ENCODE measurements at regions not wholly inside any gene's neighbourhood (a gene's known extent, or its start where the extent isn't known, plus 50 kb on each side); places are given as distances from the start of the nearest gene placed in this dataset.
"Not testable (repeated sequence)": the region's sequence is repeated elsewhere in the genome, so short reads cannot be mapped to it uniquely, and the experiment has no call there.

GRCh38 chr1:30660241-30660640 is 63.1 kb downstream of the MATN1 start:
- DNase-seq (ENCODE audit: low read depth in 1 of 2, low spot score in 1 of 2) = no peak

GRCh38 chr1:30659702-30660101 is 63.7 kb downstream of the MATN1 start:
- no peak for DNase-seq (ENCODE audit: low read depth in 1 of 2, low spot score in 1 of 2)

GRCh38 chr1:30658375-30658774 is 65.0 kb downstream of the MATN1 start:
- DNase-seq (ENCODE audit: low read depth in 1 of 2, low spot score in 1 of 2) = not testable (repeated sequence)

GRCh38 chr1:30658014-30658336 is 65.4 kb downstream of the MATN1 start:
- no peak for DNase-seq (ENCODE audit: low read depth in 1 of 2, low spot score in 1 of 2)

DNA sequence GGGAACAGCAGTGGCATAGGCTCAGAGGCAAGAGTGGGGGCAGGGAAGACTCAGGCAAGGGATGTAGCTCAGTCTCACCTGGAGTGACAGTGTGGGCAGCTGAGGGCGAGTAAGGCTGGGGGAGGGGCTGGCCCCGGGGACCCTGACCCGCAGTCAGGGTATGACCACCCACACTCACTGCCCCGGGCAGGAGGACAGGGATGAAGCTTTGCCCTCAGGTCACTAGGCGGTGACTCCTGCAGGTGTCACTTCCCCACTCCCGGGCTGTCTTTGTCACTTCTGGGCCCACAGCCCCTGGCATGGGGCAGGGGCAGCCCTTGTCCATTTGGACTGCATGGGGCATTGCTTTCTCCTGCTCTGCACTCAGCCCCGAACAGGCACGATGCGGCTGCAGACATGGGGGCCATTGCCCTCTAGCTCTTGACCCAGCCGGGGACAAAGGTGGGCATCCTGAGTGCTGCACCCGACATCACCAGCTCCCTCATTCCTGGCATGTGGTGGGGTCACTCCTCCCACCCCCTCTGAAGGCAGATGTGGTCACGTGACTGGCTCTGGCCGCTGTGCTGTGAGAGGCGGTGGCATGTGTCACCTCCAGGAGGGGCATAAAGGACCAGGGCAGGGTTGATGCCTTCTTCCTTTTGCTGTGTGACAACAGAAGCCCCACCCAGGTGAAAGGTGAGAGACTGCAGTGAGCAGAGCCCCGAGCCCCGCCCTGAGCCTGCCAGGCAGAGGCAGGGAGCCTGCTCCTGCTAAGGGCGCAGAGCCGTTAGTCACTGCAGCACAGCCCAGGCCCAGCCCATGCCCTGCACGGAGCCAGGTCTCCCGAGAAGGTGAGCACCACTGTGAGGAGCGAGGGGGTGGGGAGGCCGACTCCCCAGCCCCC is 66.0 kb downstream of the MATN1 start:
- no peak for DNase-seq (ENCODE audit: low read depth in 1 of 2, low spot score in 1 of 2)

DNA sequence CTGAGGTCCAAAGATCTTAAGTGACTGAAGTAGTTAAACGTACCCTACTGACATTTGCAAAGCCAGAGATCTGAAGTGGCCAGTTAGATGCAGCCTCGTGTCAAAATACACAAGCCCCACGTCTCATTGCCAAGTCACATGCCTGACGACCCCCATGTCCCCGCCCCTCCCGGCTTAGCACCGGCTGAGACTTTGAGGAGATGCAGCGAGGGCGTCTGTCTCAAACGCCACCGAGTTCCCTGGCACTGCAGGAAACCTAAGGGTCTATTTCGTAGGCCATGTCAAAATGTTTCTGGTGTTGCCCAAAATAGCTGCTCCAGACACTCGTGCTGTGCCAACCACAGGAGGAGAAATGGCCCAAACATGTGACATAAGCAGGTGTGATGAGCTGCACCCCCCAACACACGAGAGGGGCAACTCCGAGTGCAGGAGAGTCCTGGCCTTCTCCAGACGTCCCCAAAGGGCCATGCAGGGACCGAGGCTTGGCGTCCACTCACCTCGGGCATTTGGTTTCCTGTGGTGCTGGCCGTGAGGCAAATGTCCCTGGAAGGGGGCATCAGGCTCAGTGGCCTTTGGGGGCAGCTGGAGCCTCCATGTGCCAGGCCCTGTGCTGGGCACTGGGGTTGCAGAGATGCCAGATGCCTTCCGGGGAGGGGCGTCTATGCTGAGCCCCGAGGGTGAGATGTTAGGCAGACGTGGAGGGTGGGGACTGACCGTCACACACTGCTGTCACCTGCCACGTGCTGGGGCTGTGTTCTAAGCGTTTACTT is 67.0 kb downstream of the MATN1 start:
- DNase-seq (ENCODE audit: low read depth in 1 of 2, low spot score in 1 of 2) = no peak

DNA sequence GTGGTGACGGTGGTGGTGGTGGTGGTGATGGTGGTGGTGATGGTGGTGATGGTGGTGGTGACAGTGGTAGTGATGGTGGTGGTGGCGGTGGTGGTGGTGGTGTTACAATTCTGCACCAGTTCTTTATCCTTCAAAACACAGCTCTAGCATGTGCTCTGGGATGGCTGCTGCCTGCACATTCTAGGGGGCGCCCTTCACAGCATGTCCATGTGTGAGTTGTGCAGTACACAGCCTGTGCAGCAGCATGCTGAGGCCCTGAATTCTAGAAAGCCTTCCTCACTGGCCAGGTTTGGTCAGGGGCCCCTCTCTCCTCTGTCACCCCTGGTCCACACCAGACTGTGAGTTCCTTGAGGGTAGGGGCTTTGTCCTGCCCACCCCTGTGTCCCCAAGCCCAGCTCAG is 67.7 kb downstream of the MATN1 start:
- no peak for DNase-seq (ENCODE audit: low read depth in 1 of 2, low spot score in 1 of 2)

DNA sequence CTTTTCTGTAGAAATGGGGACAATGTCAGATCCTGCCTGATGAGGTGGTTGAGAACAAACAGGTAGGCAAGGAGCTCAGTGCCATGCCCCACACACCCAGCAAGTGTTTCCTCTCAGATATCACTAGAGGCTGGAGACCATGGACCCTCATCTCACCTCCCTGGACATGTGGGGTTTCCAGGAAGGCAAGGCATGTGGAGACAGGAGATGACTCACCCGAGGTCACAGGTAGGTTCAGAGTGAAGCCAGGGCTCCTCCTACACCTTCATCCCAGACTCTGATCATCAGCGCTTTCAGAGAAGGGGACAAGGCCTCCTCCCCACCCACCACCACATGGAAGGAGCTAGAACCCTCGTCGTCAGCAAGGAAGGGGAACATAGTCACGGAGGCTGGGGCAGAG is 69.2 kb downstream of the MATN1 start:
- DNase-seq (ENCODE audit: low read depth in 1 of 2, low spot score in 1 of 2) = no peak

DNA sequence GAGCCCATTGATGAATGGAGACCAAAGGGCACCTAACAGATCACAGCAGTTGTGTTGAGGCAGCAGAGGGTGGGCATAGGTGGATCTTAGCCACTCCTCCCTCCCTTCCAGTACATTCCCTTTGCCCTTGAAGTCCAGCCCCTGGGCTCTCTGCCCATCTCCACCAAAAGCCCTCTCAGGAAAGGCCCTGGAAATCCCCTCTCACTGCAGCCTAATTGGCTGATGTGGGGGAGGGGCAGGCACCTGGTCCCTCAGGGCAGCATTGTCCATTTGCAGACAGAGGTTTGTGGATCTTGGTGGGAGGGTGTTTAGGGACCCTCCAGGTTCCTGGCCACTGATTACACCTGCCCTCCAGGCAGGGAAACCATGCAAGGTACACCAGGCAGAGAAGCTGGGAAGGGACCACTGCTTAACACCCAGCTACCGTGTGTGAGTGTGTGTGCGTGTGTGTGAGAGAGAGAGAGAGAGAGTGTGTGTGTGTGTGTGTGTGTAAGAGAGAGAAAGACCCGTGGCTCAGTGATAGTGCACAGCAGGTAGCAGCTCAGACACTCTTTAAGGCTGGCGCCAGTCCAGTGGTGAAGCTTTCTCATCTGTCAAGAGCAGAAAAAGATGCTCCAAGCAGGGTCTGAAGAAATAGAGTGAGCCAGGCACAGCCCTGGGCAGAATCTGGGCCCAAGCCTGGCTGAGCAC is 71.1 kb downstream of the MATN1 start:
- no peak for DNase-seq (ENCODE audit: low read depth in 1 of 2, low spot score in 1 of 2)

- DNase-seq (ENCODE audit: low read depth in 1 of 2, low spot score in 1 of 2) = not testable (repeated sequence)
Observed at GRCh38 chr1:30651395-30651794, 72.0 kb downstream of the MATN1 start.

- DNase-seq (ENCODE audit: low read depth in 1 of 2, low spot score in 1 of 2) = no peak
Observed at GRCh38 chr1:30650968-30651320, 72.4 kb downstream of the MATN1 start.

GRCh38 chr1:30650038-30650967 is 73.1 kb downstream of the MATN1 start:
- DNase-seq (ENCODE audit: low read depth in 1 of 2, low spot score in 1 of 2) = no peak

GRCh38 chr1:30649321-30649991 is 73.9 kb downstream of the MATN1 start:
- DNase-seq (ENCODE audit: low read depth in 1 of 2, low spot score in 1 of 2) = no peak

DNA sequence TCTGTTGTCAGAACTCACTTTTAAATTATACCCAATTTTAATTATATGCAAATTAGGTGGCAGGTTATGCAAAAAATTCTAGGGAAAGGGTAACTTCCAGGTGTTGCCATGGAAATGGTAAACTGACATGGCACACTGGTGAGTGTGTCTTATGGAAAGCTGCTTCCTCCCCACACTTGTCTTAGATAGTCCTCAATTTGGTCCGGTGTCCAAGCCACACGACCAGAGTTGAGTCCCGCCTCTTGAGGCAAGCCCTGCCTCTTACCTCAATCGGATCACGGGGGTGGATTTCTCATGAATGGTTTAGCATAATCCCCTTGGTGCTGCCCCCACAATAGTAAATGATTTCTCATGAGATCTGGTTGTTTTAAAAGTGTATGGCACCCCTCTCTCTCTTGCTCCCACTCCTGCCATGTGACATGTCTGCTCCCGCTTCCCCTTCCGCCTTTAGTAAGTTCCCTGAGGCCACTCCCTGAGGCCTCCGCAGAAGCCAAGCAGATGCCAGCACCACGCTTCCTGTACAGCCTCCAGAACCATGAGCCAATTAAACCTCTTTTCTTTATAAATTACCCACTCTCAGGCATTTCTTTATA is 74.9 kb downstream of the MATN1 start:
- DNase-seq (ENCODE audit: low read depth in 1 of 2, low spot score in 1 of 2) = no peak

DNA sequence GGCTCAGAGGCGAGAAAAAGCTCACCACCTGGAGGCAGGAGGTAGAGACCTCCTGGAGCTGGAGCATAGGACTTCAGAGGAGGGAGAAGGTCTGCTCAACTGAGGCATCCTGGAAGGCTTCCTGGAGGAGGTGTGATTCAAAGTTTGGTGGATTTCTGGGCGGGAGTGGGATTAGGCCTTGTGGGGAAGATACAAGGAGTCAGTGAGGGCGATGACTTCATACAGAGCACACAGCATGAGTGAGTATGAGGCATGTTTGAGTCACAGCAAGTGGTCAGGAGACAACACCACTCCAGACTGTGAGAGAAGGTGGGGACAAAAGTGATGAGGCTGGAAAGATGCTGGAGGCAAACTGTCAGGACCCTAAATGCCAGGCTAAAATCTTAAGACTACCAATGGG is 77.6 kb downstream of the MATN1 start:
- DNase-seq (ENCODE audit: low read depth in 1 of 2, low spot score in 1 of 2) = no peak

GRCh38 chr1:30642391-30643120 is 80.8 kb downstream of the MATN1 start:
- no peak for DNase-seq (ENCODE audit: low read depth in 1 of 2, low spot score in 1 of 2)

DNA sequence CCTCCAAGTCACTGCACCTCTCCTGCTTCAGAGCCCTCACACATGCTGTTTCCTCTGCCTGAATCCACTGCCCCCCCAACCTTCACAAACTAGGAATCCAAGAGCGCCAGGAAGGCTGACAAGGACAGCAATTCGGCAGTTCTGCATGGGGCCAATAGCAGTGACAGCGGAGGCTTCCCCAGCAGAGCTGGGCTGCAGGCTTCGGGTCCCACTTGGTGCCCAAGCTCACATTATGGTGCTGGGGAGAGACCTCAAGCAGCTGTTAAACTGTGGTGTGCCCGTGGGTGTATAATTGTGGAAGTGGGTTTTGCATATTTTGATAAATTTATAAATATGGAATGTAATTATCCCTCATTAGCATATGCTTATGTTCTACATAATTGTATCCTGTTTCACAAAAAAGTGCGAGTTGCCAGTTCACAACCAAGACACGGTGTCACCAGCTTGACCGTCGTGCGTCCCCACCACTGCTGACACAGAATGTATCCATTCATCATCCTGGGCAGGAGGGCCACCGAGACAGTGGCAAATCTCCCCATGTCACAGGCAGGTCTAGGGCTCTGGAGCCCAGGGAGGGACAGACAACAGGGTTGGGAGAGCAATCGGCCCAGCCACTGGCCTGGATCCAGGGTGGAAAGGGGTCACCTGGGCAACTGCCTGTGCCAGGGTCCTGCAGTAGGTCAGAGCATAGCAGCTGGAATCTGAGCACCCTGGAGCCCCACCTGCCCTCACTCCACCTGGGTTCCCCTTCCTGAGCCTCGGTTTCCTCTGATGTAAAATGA is 81.6 kb downstream of the MATN1 start:
- no peak for DNase-seq (ENCODE audit: low read depth in 1 of 2, low spot score in 1 of 2)

- DNase-seq (ENCODE audit: low read depth in 1 of 2, low spot score in 1 of 2) = no peak
Observed at GRCh38 chr1:30639881-30640452, 83.4 kb downstream of the MATN1 start.

Measured in stimulated activated CD4-positive, alpha-beta T cell treated with anti-CD3 and anti-CD28 coated beads, Interleukin-15, amount 100 ng/mL, for 1 hour (primary cell).